H1 (cell line): ENCODE measurements at regions not wholly inside any gene's neighbourhood (a gene's known extent, or its start where the extent isn't known, plus 50 kb on each side); places are given as distances from the start of the nearest gene placed in this dataset.

Experiments
- CTCF ChIA-PET: fragments of 300-600 bp; sonication (Branson Sonifier 250); formaldehyde crosslinking; loops from one replicate; lab custom pipeline; 2021; ENCODE audit not compliant: partially characterized antibody; lab: Charles Lee
- POLR2A ChIA-PET: fragments of 300-600 bp; sonication (Branson Sonifier 250); formaldehyde crosslinking; loops from one replicate; lab custom pipeline; 2021; ENCODE audit warnings: inconsistent platforms; ENCODE audit not compliant: partially characterized antibody; lab: Charles Lee
- DNase-seq, 2 experiments: peaks; one replicate each; pipeline versions ENCODE4 v3.0.0 to v3.0.0-alpha.2; 2010 to 2022; ENCODE audit warnings: low spot score in 2 of 2, low read depth in 1 of 2, mixed read lengths in 1 of 2
- FAIRE-seq: peaks from 2 replicates; lab custom pipeline; 2011; peaks lifted over from hg19 to GRCh38; lab: Jason Lieb, UNC
- H2AFZ ChIP-seq: 2 replicates; pipeline ENCODE4 v1.8.1; 2012; ENCODE audit warnings: low read length, inconsistent platforms
- H2AK5ac ChIP-seq: 2 replicates; pipeline ENCODE4 v1.6.1; 2013; ENCODE audit warnings: low read depth, low read length
- H2BK120ac ChIP-seq: replicated peaks from 2 replicates; pipeline ENCODE3; 2013; ENCODE audit warnings: low read depth, low read length, inconsistent platforms
- H2BK12ac ChIP-seq: 2 replicates; pipeline ENCODE4 v1.6.1; 2013; ENCODE audit warnings: low read depth, low read length
- H2BK15ac ChIP-seq: 2 replicates; pipeline ENCODE4 v1.6.1; 2013; ENCODE audit warnings: low read length
- H2BK20ac ChIP-seq: 2 replicates; pipeline ENCODE4 v1.6.1; 2013; ENCODE audit warnings: low read length
- H2BK5ac ChIP-seq: 2 replicates; pipeline ENCODE4 v1.6.1; 2013; ENCODE audit warnings: low read depth, low read length
- H3K14ac ChIP-seq: 2 replicates; pipeline ENCODE4 v1.6.1; 2013; ENCODE audit warnings: inconsistent platforms; ENCODE audit not compliant: insufficient read length
- H3K18ac ChIP-seq: 2 replicates; pipeline ENCODE4 v1.6.1; 2013; ENCODE audit warnings: low read length; ENCODE audit errors: extremely low read depth
- H3K23ac ChIP-seq: 2 replicates; pipeline ENCODE4 v1.6.1; 2013; ENCODE audit warnings: inconsistent platforms; ENCODE audit not compliant: insufficient read length
- H3K23me2 ChIP-seq: 2 replicates; pipeline ENCODE4 v1.6.1; 2013; ENCODE audit warnings: low read depth, low read length
- H3K27ac ChIP-seq: 2 replicates; pipeline ENCODE4 v1.6.1; 2011; ENCODE audit warnings: low read depth, low read length, inconsistent platforms
- H3K27me3 ChIP-seq, 4 experiments: replicated peaks in 1 of 4; 1 replicate in 1 of 4; 2 replicates in 3 of 4; pipeline versions ENCODE4 v1.6.1 to v1.8.1; 2011 to 2013; ENCODE audit warnings: low read length in 3 of 4, mild to moderate bottlenecking in 3 of 4, inconsistent platforms in 2 of 4, mixed read lengths in 2 of 4, moderate library complexity in 1 of 4; ENCODE audit not compliant: control insufficient read depth in 3 of 4, insufficient read depth in 3 of 4; ENCODE audit errors: extremely low read depth in 1 of 4
- H3K36me3 ChIP-seq, 4 experiments: 2 replicates each; pipeline versions ENCODE4 v1.6.1 to v1.8.1; 2011 to 2013; ENCODE audit warnings: mild to moderate bottlenecking in 4 of 4, low read length in 3 of 4, moderate library complexity in 2 of 4, control low read depth in 1 of 4, inconsistent platforms in 1 of 4; ENCODE audit not compliant: insufficient read depth in 4 of 4, control insufficient read depth in 2 of 4
- H3K4ac ChIP-seq: replicated peaks from 2 replicates; pipeline ENCODE3; 2013; ENCODE audit warnings: low read length, low read depth, mixed read lengths, inconsistent platforms; ENCODE audit not compliant: insufficient read length
- H3K4me1 ChIP-seq, 4 experiments: replicated peaks in 1 of 4; 1 replicate in 1 of 4; 2 replicates in 3 of 4; pipeline versions ENCODE4 v1.6.1 to v1.8.1; 2011 to 2013; ENCODE audit warnings: low read length in 3 of 4, inconsistent platforms in 2 of 4, mixed read lengths in 1 of 4; ENCODE audit not compliant: insufficient read depth in 4 of 4, control insufficient read depth in 3 of 4
- H3K4me2 ChIP-seq, 2 experiments: 2 replicates each; pipeline versions ENCODE4 v1.6.1 to v1.8.1; 2011 to 2013; ENCODE audit warnings: low read depth in 2 of 2, low read length in 2 of 2, control low read depth in 1 of 2, inconsistent platforms in 1 of 2, mild to moderate bottlenecking in 1 of 2; ENCODE audit not compliant: insufficient read depth in 1 of 2
- H3K4me3 ChIP-seq, 4 experiments: fragments of 200-600, 300-600 bp in 1 of 4; sonication (generic), shearing (Covaris generic), sonication (Bioruptor Twin) in 1 of 4; 2 replicates each; pipeline versions ENCODE4 v1.5.1 to v1.8.1; 2011 to 2016; ENCODE audit warnings: low read length in 4 of 4, low read depth in 3 of 4, control low read depth in 2 of 4, inconsistent platforms in 2 of 4, mild to moderate bottlenecking in 2 of 4, mixed read lengths in 1 of 4, moderate library complexity in 1 of 4; ENCODE audit not compliant: insufficient read depth in 2 of 4; ENCODE audit errors: extremely low read depth in 1 of 4
- H3K56ac ChIP-seq: replicated peaks from 2 replicates; pipeline ENCODE3; 2013; ENCODE audit warnings: low read depth, mild to moderate bottlenecking, mixed read lengths, low read length, inconsistent platforms; ENCODE audit not compliant: insufficient read length
- H3K79me1 ChIP-seq: 2 replicates; pipeline ENCODE4 v1.6.1; 2013; ENCODE audit warnings: low read depth, low read length, control low read depth
- H3K79me2 ChIP-seq, 2 experiments: 2 replicates each; pipeline versions ENCODE4 v1.6.1 to v1.8.1; 2012 to 2013; ENCODE audit warnings: low read length in 2 of 2, mild to moderate bottlenecking in 2 of 2, inconsistent platforms in 1 of 2; ENCODE audit not compliant: insufficient read depth in 2 of 2, control insufficient read depth in 1 of 2
- H3K9ac ChIP-seq, 4 experiments: replicated peaks in 1 of 4; 1 replicate in 1 of 4; 2 replicates in 3 of 4; pipeline versions ENCODE4 v1.6.1 to v1.8.1; 2011 to 2013; ENCODE audit warnings: low read depth in 3 of 4, low read length in 3 of 4, control low read depth in 2 of 4, mild to moderate bottlenecking in 2 of 4, moderate library complexity in 2 of 4, inconsistent platforms in 1 of 4; ENCODE audit errors: extremely low read depth in 1 of 4
- H3K9me3 ChIP-seq, 2 experiments: 2 replicates each; pipeline versions ENCODE4 v1.6.1 to v1.8.1; 2012 to 2013; ENCODE audit warnings: mild to moderate bottlenecking in 2 of 2, moderate library complexity in 2 of 2, control low read depth in 1 of 2, inconsistent platforms in 1 of 2, low read depth in 1 of 2, low read length in 1 of 2, mixed read lengths in 1 of 2; ENCODE audit not compliant: insufficient read depth in 2 of 2
- H4K20me1 ChIP-seq, 2 experiments: replicated peaks in 1 of 2; 2 replicates each; pipeline versions ENCODE3 to v1.8.1; 2011 to 2013; ENCODE audit warnings: inconsistent platforms in 2 of 2, low read length in 2 of 2, mild to moderate bottlenecking in 1 of 2; ENCODE audit not compliant: insufficient read depth in 2 of 2, control insufficient read depth in 1 of 2
- H4K5ac ChIP-seq: 2 replicates; pipeline ENCODE4 v1.6.1; 2013; ENCODE audit warnings: low read length, low read depth, mixed read lengths, inconsistent platforms; ENCODE audit not compliant: insufficient read length
- H4K8ac ChIP-seq: 2 replicates; pipeline ENCODE4 v1.8.0; 2013; ENCODE audit warnings: mild to moderate bottlenecking, moderate library complexity, low read length, inconsistent platforms; ENCODE audit not compliant: insufficient read depth; ENCODE audit errors: extremely low read depth
- H4K91ac ChIP-seq: replicated peaks from 2 replicates; pipeline ENCODE3; 2013; ENCODE audit warnings: low read length, mixed read lengths, inconsistent platforms; ENCODE audit not compliant: insufficient read length
- ASH2L ChIP-seq: fragments of 200-600, 300-600 bp; sonication (generic); IDR thresholded peaks from one replicate; pipeline ENCODE4 v1.7.1; 2017; ENCODE audit warnings: low read length
- BACH1 ChIP-seq: IDR thresholded peaks from 2 replicates; pipeline ENCODE4 v1.6.1; 2012; ENCODE audit warnings: low read length, improper control_type of control experiment
- BCL11A ChIP-seq, 2 experiments: IDR thresholded peaks; one replicate each; pipeline ENCODE4 v1.6.1; 2011; ENCODE audit warnings: low read depth in 2 of 2, low read length in 2 of 2, mild to moderate bottlenecking in 2 of 2
- CHD2 ChIP-seq: IDR thresholded peaks from 2 replicates; pipeline ENCODE4 v1.6.1; 2012; ENCODE audit warnings: low read length, improper control_type of control experiment
- CREB1 ChIP-seq: IDR thresholded peaks from 2 replicates; pipeline ENCODE4 v1.6.1; 2012; ENCODE audit warnings: inconsistent platforms
- EGR1 ChIP-seq: IDR thresholded peaks from 2 replicates; pipeline ENCODE4 v1.6.1; 2011; ENCODE audit warnings: low read depth, low read length, borderline replicate concordance
- KDM4A ChIP-seq: IDR thresholded peaks from one replicate; pipeline ENCODE4 v1.7.1; 2012; ENCODE audit warnings: low read depth, mild to moderate bottlenecking, moderate library complexity, low read length, inconsistent platforms; ENCODE audit not compliant: severe bottlenecking
- MAFK ChIP-seq: IDR thresholded peaks from 2 replicates; pipeline ENCODE4 v1.6.1; 2012; ENCODE audit warnings: low read depth, mild to moderate bottlenecking, improper control_type of control experiment, low read length
- NRF1 ChIP-seq: IDR thresholded peaks from 2 replicates; pipeline ENCODE4 v1.6.1; 2011; ENCODE audit warnings: mild to moderate bottlenecking, low read depth, low read length, improper control_type of control experiment
- RNF2 ChIP-seq: fragments of 200-900, 300-1000 bp; sonication (generic); IDR thresholded peaks from 2 replicates; pipeline ENCODE4 v1.7.1; 2016; ENCODE audit warnings: borderline replicate concordance, low read depth, mild to moderate bottlenecking, antibody characterized with exemption, low read length; ENCODE audit not compliant: poor library complexity, severe bottlenecking; ENCODE audit errors: missing control alignments
- SAP30 ChIP-seq: fragments of 300-600 bp; sonication (generic); IDR thresholded peaks from 2 replicates; pipeline ENCODE4 v1.7.1; 2012; ENCODE audit warnings: low read length, moderate library complexity, mild to moderate bottlenecking, inconsistent platforms; ENCODE audit not compliant: insufficient read depth, insufficient replicate concordance
- SP2 ChIP-seq: IDR thresholded peaks from 2 replicates; pipeline ENCODE4 v1.6.1; 2012; ENCODE audit warnings: mild to moderate bottlenecking, low read length, inconsistent platforms
- SP4 ChIP-seq: IDR thresholded peaks from 2 replicates; pipeline ENCODE4 v1.6.1; 2012; ENCODE audit warnings: low read length, inconsistent platforms
- SUZ12 ChIP-seq: fragments of 200-600 bp; sonication (generic); IDR thresholded peaks from 2 replicates; pipeline ENCODE4 v1.6.1; 2012; ENCODE audit warnings: mild to moderate bottlenecking, inconsistent platforms, low read length, moderate library complexity, mixed read lengths
- TAF7 ChIP-seq: optimal IDR thresholded peaks from 2 replicates; pipeline ENCODE3; 2011; ENCODE audit warnings: low read depth, mild to moderate bottlenecking, inconsistent platforms, low read length, moderate library complexity, borderline replicate concordance
- TEAD4 ChIP-seq: IDR thresholded peaks from 2 replicates; pipeline ENCODE4 v1.6.1; 2012; ENCODE audit warnings: low read depth, low read length, inconsistent platforms, mixed read lengths
- WGBS, 2 experiments: shearing (Covaris generic) in 1 of 2; methylation state at CpG; one replicate each; pipeline versions ENCODE4 v1.1.6 to v1.1.7; 2013 to 2015; ENCODE audit warnings: low lambda C conversion rate in 2 of 2, mixed read lengths in 2 of 2, inconsistent platforms in 1 of 2, low coverage in 1 of 2, missing lambda C conversion rate in 1 of 2; ENCODE audit not compliant: insufficient replicate concordance in 2 of 2, insufficient coverage in 1 of 2, insufficient read length in 1 of 2; ENCODE audit errors: extremely low coverage in 1 of 2, missing lambda C conversion rate in 1 of 2; 5-methylcytosine and 5-hydroxymethylcytosine counted together

DNA sequence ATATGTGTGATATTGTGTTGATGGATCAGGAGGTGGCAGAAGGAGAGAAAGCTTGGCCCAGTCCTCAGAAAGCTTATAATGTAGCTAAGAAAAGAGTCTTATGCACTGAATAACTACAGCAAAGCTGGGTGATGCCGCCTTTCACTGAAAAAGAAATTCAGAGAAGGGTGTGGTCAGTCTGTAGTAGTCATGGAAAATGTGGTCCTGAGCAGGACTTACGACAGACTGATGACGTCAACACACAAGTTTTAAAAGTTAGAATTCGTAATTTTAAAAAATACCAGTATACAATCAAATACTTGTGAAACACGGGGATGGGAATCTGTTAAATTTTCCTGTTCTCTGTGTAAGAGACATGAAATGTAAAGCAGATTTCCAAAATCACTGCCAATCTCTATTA, 87.0 kb upstream of the RAPGEF2 start:
- Histone ChIP-seq H2AFZ (no peak overlapping the region), H3K79me2 (no peaks in the 10 kb centered on the region), H3K23ac (no peak overlapping the region), H2BK5ac (no peak overlapping the region), H3K4me3 (no peak overlapping the region; a peak in 1 of 8 replicates), H3K36me3 (no peaks in the 10 kb centered on the region), H3K27ac (no peak overlapping the region), H3K4me2 (no peak overlapping the region), H4K5ac (no peak overlapping the region), H2BK20ac (no peak overlapping the region), H3K9ac (no peak overlapping the region), H4K20me1 (no peaks in the 10 kb centered on the region), H3K56ac (no peak overlapping the region), H3K23me2 (no peaks in the 10 kb centered on the region), H4K8ac (no peak overlapping the region), H2BK120ac (no peak overlapping the region), H2AK5ac (no peak overlapping the region), H3K18ac (no peak overlapping the region), H2BK15ac (no peak overlapping the region), H3K79me1 (no peaks in the 10 kb centered on the region), H4K91ac (no peak overlapping the region), H3K9me3 (no peaks in the 10 kb centered on the region), H3K4me1 (peaks cover 0 to 3% (median 1%) of the 10 kb centered on the region in 4 experiments; a peak in 4 of 7 replicates), H2BK12ac (no peak overlapping the region), H3K27me3 (no peaks in the 10 kb centered on the region; a peak in 1 of 7 replicates), H3K14ac (no peak overlapping the region), H3K4ac (no peak overlapping the region)
- ChIA-PET CTCF (interaction anchor here (0.6 to 2.9 kb wide), 9 partner anchors 10 to 187 kb away, joined by 4 to 12 read pairs (median 5); no protein-coding TSS in a partner anchor), POLR2A (interaction anchor here (1.0 to 1.3 kb wide), 2 partner anchors 9 to 13 kb away, joined by 3 to 4 read pairs; no protein-coding TSS in a partner anchor)
- 85% methylated on average over 5 of the region's 5 CpGs; no CpG with 5 or more reads in 1 of the 2 experiments for WGBS, 2 experiments
- no peak for FAIRE-seq
- no peak for DNase-seq
- TF ChIP-seq EGR1, result no peak
- no peak for TF ChIP-seq SUZ12
- TF ChIP-seq SAP30, result no peak
- TF ChIP-seq CREB1, result no peak
- TF ChIP-seq CHD2, result no peak
- TF ChIP-seq BCL11A (IDR thresholded peaks at IDR 0.05; ENCODE audit: low read depth in 2 of 2, low read length in 2 of 2), result no peak
- TF ChIP-seq BACH1, result no peak
- TF ChIP-seq KDM4A, result no peak
- TF ChIP-seq TEAD4, result no peak
- TF ChIP-seq MAFK, result no peak
- no peak for TF ChIP-seq NRF1
- no peak for TF ChIP-seq TAF7
- no peak for TF ChIP-seq SP4
- TF ChIP-seq ASH2L, result no peak
- TF ChIP-seq RNF2, result no peak
- no peak for TF ChIP-seq SP2
